Lower lobe of right lung (tissue), 2 donors: ENCODE measurements at regions not wholly inside any gene's neighbourhood (a gene's known extent, or its start where the extent isn't known, plus 50 kb on each side); places are given as distances from the start of the nearest gene placed in this dataset.

Source experiments
- ATAC-seq, 2 donors: fragments of 200-7000 bp; cut with Tn5 transposase; one replicate each; pipeline ENCODE4 v1.9.1; 2020 to 2022; ENCODE audit warnings: mild to moderate bottlenecking in 2 of 2, moderate library complexity in 2 of 2
- DNase-seq: peaks from one replicate; pipeline ENCODE4 v3.0.0-alpha.2; 2020
- H3K27ac ChIP-seq: fragments of 200-600 bp; one replicate; pipeline ENCODE4 v1.8.0; 2022
- H3K27me3 ChIP-seq: fragments of 200-600 bp; one replicate; pipeline ENCODE4 v1.8.0; 2022; ENCODE audit warnings: low read depth
- H3K36me3 ChIP-seq: fragments of 200-600 bp; one replicate; pipeline ENCODE4 v1.8.0; 2022; ENCODE audit warnings: mild to moderate bottlenecking
- H3K4me1 ChIP-seq: fragments of 200-600 bp; one replicate; pipeline ENCODE4 v1.8.0; 2022
- H3K4me3 ChIP-seq: fragments of 200-600 bp; one replicate; pipeline ENCODE4 v1.8.0; 2022; ENCODE audit warnings: mild to moderate bottlenecking
- H3K9me3 ChIP-seq: fragments of 200-600 bp; one replicate; pipeline ENCODE4 v1.8.0; 2022
- intact Hi-C: fragments of 100-400 bp; cut with DNase I; formaldehyde crosslinking; loops from one replicate; pipeline ENCODE4 v1.11.0; 2022
- TF ChIP-seq, protein P1 (sequence below): fragments of 200-600 bp; IDR thresholded peaks from one replicate; pipeline ENCODE4 v1.8.0; 2022; ENCODE audit warnings: antibody characterized with exemption, mild to moderate bottlenecking
- donor health status: DM: no; HTN: yes; CAD: no; lungs with severe emphysema.

- Histone ChIP-seq H3K27me3 (no peaks in the 10 kb centered on the region), H3K27ac (no peak overlapping the region), H3K36me3 (no peaks in the 10 kb centered on the region), H3K4me1 (no peaks in the 10 kb centered on the region), H3K4me3 (no peak overlapping the region), H3K9me3 (no peaks in the 10 kb centered on the region)
- intact Hi-C loops, result no loop called here
- DNase-seq (no peak), ATAC-seq (peak in 1 of 2 donors; percentile 51)
- TF ChIP-seq, protein P1, sequence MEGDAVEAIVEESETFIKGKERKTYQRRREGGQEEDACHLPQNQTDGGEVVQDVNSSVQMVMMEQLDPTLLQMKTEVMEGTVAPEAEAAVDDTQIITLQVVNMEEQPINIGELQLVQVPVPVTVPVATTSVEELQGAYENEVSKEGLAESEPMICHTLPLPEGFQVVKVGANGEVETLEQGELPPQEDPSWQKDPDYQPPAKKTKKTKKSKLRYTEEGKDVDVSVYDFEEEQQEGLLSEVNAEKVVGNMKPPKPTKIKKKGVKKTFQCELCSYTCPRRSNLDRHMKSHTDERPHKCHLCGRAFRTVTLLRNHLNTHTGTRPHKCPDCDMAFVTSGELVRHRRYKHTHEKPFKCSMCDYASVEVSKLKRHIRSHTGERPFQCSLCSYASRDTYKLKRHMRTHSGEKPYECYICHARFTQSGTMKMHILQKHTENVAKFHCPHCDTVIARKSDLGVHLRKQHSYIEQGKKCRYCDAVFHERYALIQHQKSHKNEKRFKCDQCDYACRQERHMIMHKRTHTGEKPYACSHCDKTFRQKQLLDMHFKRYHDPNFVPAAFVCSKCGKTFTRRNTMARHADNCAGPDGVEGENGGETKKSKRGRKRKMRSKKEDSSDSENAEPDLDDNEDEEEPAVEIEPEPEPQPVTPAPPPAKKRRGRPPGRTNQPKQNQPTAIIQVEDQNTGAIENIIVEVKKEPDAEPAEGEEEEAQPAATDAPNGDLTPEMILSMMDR, result peak; percentile 58
Observed at GRCh38 chr5:155943516-155944407, 383.2 kb upstream of the SGCD start.

- Histone ChIP-seq H3K36me3 (no peaks in the 10 kb centered on the region), H3K4me1 (no peaks in the 10 kb centered on the region), H3K4me3 (no peak overlapping the region), H3K9me3 (no peaks in the 10 kb centered on the region), H3K27me3 (no peaks in the 10 kb centered on the region), H3K27ac (no peak overlapping the region)
- ATAC-seq (no peak), DNase-seq (no peak)
- TF ChIP-seq, protein P1, result no peak
- intact Hi-C loops, result no loop called here
Observed at GRCh38 chr5:155947394-155948062, 379.4 kb upstream of the SGCD start.

GRCh38 chr5:155948576-155948975 lies 378.4 kb upstream of the SGCD start:
- DNase-seq, result no peak
- Histone ChIP-seq H3K9me3 (no peaks in the 10 kb centered on the region), H3K4me1 (no peaks in the 10 kb centered on the region), H3K36me3 (no peaks in the 10 kb centered on the region), H3K4me3 (no peak overlapping the region), H3K27ac (no peak overlapping the region), H3K27me3 (no peaks in the 10 kb centered on the region)
- TF ChIP-seq, protein P1, result no peak
- intact Hi-C loops, result no loop called here
- no peak for ATAC-seq

GRCh38 chr5:155952486-155953089 lies 374.4 kb upstream of the SGCD start:
- intact Hi-C loops, result no loop called here
- no peaks in the 10 kb centered on the region for H3K27me3 ChIP-seq
- H3K4me1 ChIP-seq, result no peaks in the 10 kb centered on the region
- no peak for ATAC-seq
- no peak overlapping the region for H3K4me3 ChIP-seq
- DNase-seq, result no peak
- no peaks in the 10 kb centered on the region for H3K9me3 ChIP-seq
- H3K27ac ChIP-seq, result no peak overlapping the region
- H3K36me3 ChIP-seq, result no peaks in the 10 kb centered on the region
- TF ChIP-seq, protein P1, result no peak

- ATAC-seq (no peak), DNase-seq (no peak)
- Histone ChIP-seq H3K27me3 (no peaks in the 10 kb centered on the region), H3K4me3 (no peak overlapping the region), H3K36me3 (no peaks in the 10 kb centered on the region), H3K4me1 (no peaks in the 10 kb centered on the region), H3K27ac (no peak overlapping the region), H3K9me3 (no peaks in the 10 kb centered on the region)
- TF ChIP-seq, protein P1, result no peak
- intact Hi-C loops, result no loop called here
Observed at GRCh38 chr5:155953335-155953734, 373.6 kb upstream of the SGCD start.
